ENCODE measurements at regions not wholly inside any gene's neighbourhood (a gene's known extent, or its start where the extent isn't known, plus 50 kb on each side); places are given as distances from the start of the nearest gene placed in this dataset.
A peak's percentile ranks its signal among the peaks of the same experiment; 100 is the strongest.

- Histone ChIP-seq H3K9me3 (ENCODE audit: control insufficient read depth in 5 of 5, low read length in 5 of 5) (no peaks in the 10 kb centered on the region), H3K9ac (ENCODE audit: low read length in 5 of 5) (no peak overlapping the region), H3K27ac (ENCODE audit: low read depth, low read length) (no peak overlapping the region), H3K27me3 (ENCODE audit: control insufficient read depth in 5 of 5, insufficient read depth in 4 of 5, low read length in 5 of 5) (no peaks in the 10 kb centered on the region), H3K4me1 (ENCODE audit: control insufficient read depth in 5 of 5, insufficient read depth in 5 of 5, low read length in 5 of 5) (peaks cover 0 to 25% (median 15%) of the 10 kb centered on the region in 5 donors), H3K36me3 (ENCODE audit: control insufficient read depth in 5 of 5, insufficient read depth in 5 of 5, low read length in 5 of 5) (no peaks in the 10 kb centered on the region), H3K4me3 (ENCODE audit: low read depth in 1 of 5, low read length in 5 of 5) (no peak overlapping the region)
Measured at GRCh38 chr10:4347397-4347796, 478.6 kb upstream of the AKR1E2 start.

GRCh38 chr10:4345877-4346646, 479.9 kb upstream of the AKR1E2 start:
- Histone ChIP-seq H3K9ac (ENCODE audit: low read length in 5 of 5) (no peak overlapping the region), H3K4me3 (ENCODE audit: low read depth in 1 of 5, low read length in 5 of 5) (no peak overlapping the region), H3K9me3 (ENCODE audit: control insufficient read depth in 5 of 5, low read length in 5 of 5) (no peaks in the 10 kb centered on the region), H3K27me3 (ENCODE audit: control insufficient read depth in 5 of 5, insufficient read depth in 4 of 5, low read length in 5 of 5) (no peaks in the 10 kb centered on the region), H3K4me1 (ENCODE audit: control insufficient read depth in 5 of 5, insufficient read depth in 5 of 5, low read length in 5 of 5) (peaks cover 0 to 21% (median 15%) of the 10 kb centered on the region in 5 donors), H3K36me3 (ENCODE audit: control insufficient read depth in 5 of 5, insufficient read depth in 5 of 5, low read length in 5 of 5) (no peaks in the 10 kb centered on the region), H3K27ac (ENCODE audit: low read depth, low read length) (peak overlapping the region; percentile 50)

GRCh38 chr10:4344492-4344994, 481.5 kb upstream of the AKR1E2 start:
- no peak overlapping the region for H3K4me3 ChIP-seq (ENCODE audit: low read depth in 1 of 5, low read length in 5 of 5)
- no peak overlapping the region for H3K9ac ChIP-seq (ENCODE audit: low read length in 5 of 5)
- no peaks in the 10 kb centered on the region for H3K9me3 ChIP-seq (ENCODE audit: control insufficient read depth in 5 of 5, low read length in 5 of 5)
- H3K27ac ChIP-seq (ENCODE audit: low read depth, low read length): no peak overlapping the region
- H3K36me3 ChIP-seq (ENCODE audit: control insufficient read depth in 5 of 5, insufficient read depth in 5 of 5, low read length in 5 of 5): no peaks in the 10 kb centered on the region
- H3K27me3 ChIP-seq (ENCODE audit: control insufficient read depth in 5 of 5, insufficient read depth in 4 of 5, low read length in 5 of 5): no peaks in the 10 kb centered on the region
- H3K4me1 ChIP-seq (ENCODE audit: control insufficient read depth in 5 of 5, insufficient read depth in 5 of 5, low read length in 5 of 5): peaks cover 0 to 21% (median 15%) of the 10 kb centered on the region in 5 donors

DNA sequence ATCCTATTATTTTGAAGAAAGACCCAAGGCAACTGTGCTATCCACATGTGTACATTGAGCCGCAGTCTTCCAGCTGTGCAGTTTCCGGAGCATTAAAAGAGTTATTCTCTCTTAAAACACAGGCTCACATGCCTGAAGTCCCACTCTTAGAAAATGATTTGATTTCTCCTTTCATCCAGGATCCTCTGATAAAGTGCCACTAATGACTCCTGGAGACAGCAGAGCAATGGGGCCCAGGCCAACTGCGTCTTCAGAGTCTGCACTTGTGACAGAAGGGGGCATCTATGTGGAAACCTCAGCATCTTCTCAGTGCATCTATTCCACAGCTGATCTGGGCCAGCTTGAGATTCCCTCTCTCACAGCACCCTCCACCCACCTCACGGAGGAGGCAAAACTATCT, 482.1 kb upstream of the AKR1E2 start:
- no peak overlapping the region for H3K27ac ChIP-seq (ENCODE audit: low read depth, low read length)
- peaks cover 0 to 25% (median 15%) of the 10 kb centered on the region in 5 donors for H3K4me1 ChIP-seq (ENCODE audit: control insufficient read depth in 5 of 5, insufficient read depth in 5 of 5, low read length in 5 of 5)

GRCh38 chr10:4343091-4343490, 482.9 kb upstream of the AKR1E2 start:
- Histone ChIP-seq H3K27me3 (ENCODE audit: control insufficient read depth in 5 of 5, insufficient read depth in 4 of 5, low read length in 5 of 5) (no peaks in the 10 kb centered on the region), H3K4me3 (ENCODE audit: low read depth in 1 of 5, low read length in 5 of 5) (no peak overlapping the region), H3K9ac (ENCODE audit: low read length in 5 of 5) (no peak overlapping the region), H3K36me3 (ENCODE audit: control insufficient read depth in 5 of 5, insufficient read depth in 5 of 5, low read length in 5 of 5) (no peaks in the 10 kb centered on the region), H3K9me3 (ENCODE audit: control insufficient read depth in 5 of 5, low read length in 5 of 5) (no peaks in the 10 kb centered on the region), H3K4me1 (ENCODE audit: control insufficient read depth in 5 of 5, insufficient read depth in 5 of 5, low read length in 5 of 5) (peaks cover 0 to 25% (median 15%) of the 10 kb centered on the region in 5 donors), H3K27ac (ENCODE audit: low read depth, low read length) (no peak overlapping the region)

More for the DNA sequence above, 482.1 kb upstream of the AKR1E2 start:
- Histone ChIP-seq H3K9ac (ENCODE audit: low read length in 5 of 5) (no peak overlapping the region), H3K36me3 (ENCODE audit: control insufficient read depth in 5 of 5, insufficient read depth in 5 of 5, low read length in 5 of 5) (no peaks in the 10 kb centered on the region), H3K4me3 (ENCODE audit: low read depth in 1 of 5, low read length in 5 of 5) (no peak overlapping the region), H3K9me3 (ENCODE audit: control insufficient read depth in 5 of 5, low read length in 5 of 5) (no peaks in the 10 kb centered on the region), H3K27me3 (ENCODE audit: control insufficient read depth in 5 of 5, insufficient read depth in 4 of 5, low read length in 5 of 5) (no peaks in the 10 kb centered on the region)

GRCh38 chr10:4338768-4339167, 487.2 kb upstream of the AKR1E2 start:
- Histone ChIP-seq H3K36me3 (ENCODE audit: control insufficient read depth in 5 of 5, insufficient read depth in 5 of 5, low read length in 5 of 5) (no peaks in the 10 kb centered on the region), H3K27me3 (ENCODE audit: control insufficient read depth in 5 of 5, insufficient read depth in 4 of 5, low read length in 5 of 5) (no peaks in the 10 kb centered on the region), H3K9ac (ENCODE audit: low read length in 5 of 5) (no peak overlapping the region), H3K9me3 (ENCODE audit: control insufficient read depth in 5 of 5, low read length in 5 of 5) (peaks cover 0 to 4% (median 0%) of the 10 kb centered on the region in 5 donors), H3K4me1 (ENCODE audit: control insufficient read depth in 5 of 5, insufficient read depth in 5 of 5, low read length in 5 of 5) (peaks cover 0 to 6% (median 0%) of the 10 kb centered on the region in 5 donors), H3K27ac (ENCODE audit: low read depth, low read length) (no peak overlapping the region), H3K4me3 (ENCODE audit: low read depth in 1 of 5, low read length in 5 of 5) (no peak overlapping the region)

GRCh38 chr10:4337563-4337962, 488.4 kb upstream of the AKR1E2 start:
- Histone ChIP-seq H3K36me3 (ENCODE audit: control insufficient read depth in 5 of 5, insufficient read depth in 5 of 5, low read length in 5 of 5) (no peaks in the 10 kb centered on the region), H3K4me1 (ENCODE audit: control insufficient read depth in 5 of 5, insufficient read depth in 5 of 5, low read length in 5 of 5) (peaks cover 0 to 6% (median 0%) of the 10 kb centered on the region in 5 donors), H3K27me3 (ENCODE audit: control insufficient read depth in 5 of 5, insufficient read depth in 4 of 5, low read length in 5 of 5) (no peaks in the 10 kb centered on the region), H3K27ac (ENCODE audit: low read depth, low read length) (no peak overlapping the region), H3K9me3 (ENCODE audit: control insufficient read depth in 5 of 5, low read length in 5 of 5) (peaks cover 0 to 8% (median 0%) of the 10 kb centered on the region in 5 donors), H3K4me3 (ENCODE audit: low read depth in 1 of 5, low read length in 5 of 5) (no peak overlapping the region), H3K9ac (ENCODE audit: low read length in 5 of 5) (no peak overlapping the region)

GRCh38 chr10:4334871-4335270, 491.1 kb upstream of the AKR1E2 start:
- H3K27me3 ChIP-seq (ENCODE audit: control insufficient read depth in 5 of 5, insufficient read depth in 4 of 5, low read length in 5 of 5): no peaks in the 10 kb centered on the region
- H3K4me1 ChIP-seq (ENCODE audit: control insufficient read depth in 5 of 5, insufficient read depth in 5 of 5, low read length in 5 of 5): peaks cover 0 to 6% (median 4%) of the 10 kb centered on the region in 5 donors
- H3K4me3 ChIP-seq (ENCODE audit: low read depth in 1 of 5, low read length in 5 of 5): no peak overlapping the region
- peaks cover 0 to 9% (median 0%) of the 10 kb centered on the region in 5 donors for H3K9me3 ChIP-seq (ENCODE audit: control insufficient read depth in 5 of 5, low read length in 5 of 5)
- no peak overlapping the region for H3K27ac ChIP-seq (ENCODE audit: low read depth, low read length)
- no peaks in the 10 kb centered on the region for H3K36me3 ChIP-seq (ENCODE audit: control insufficient read depth in 5 of 5, insufficient read depth in 5 of 5, low read length in 5 of 5)
- H3K9ac ChIP-seq (ENCODE audit: low read length in 5 of 5): no peak overlapping the region

DNA sequence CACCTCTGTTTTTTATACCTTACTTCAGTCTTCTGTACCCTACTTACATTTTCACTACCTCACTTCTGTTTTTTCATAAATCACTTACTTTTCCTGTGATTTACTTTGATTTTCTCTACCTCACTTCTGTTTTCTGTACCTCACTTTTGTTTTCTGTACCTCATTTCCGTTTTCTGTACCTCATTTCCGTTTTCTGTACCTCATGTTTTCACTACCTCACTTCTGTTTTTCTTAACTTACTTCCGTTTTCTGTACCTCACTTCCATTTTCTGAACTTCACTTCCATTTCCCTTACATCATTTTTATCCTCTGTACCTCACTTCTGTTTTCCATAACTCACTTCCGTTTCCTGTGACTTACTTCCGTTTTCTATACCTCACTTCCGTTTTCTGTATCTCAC, 492.0 kb upstream of the AKR1E2 start:
- H3K27me3 ChIP-seq (ENCODE audit: control insufficient read depth in 5 of 5, insufficient read depth in 4 of 5, low read length in 5 of 5): no peaks in the 10 kb centered on the region
- H3K9me3 ChIP-seq (ENCODE audit: control insufficient read depth in 5 of 5, low read length in 5 of 5): peaks cover 0 to 9% (median 0%) of the 10 kb centered on the region in 5 donors
- H3K4me1 ChIP-seq (ENCODE audit: control insufficient read depth in 5 of 5, insufficient read depth in 5 of 5, low read length in 5 of 5): peaks cover 0 to 6% (median 0%) of the 10 kb centered on the region in 5 donors
- peak overlapping the region; percentile 20 for H3K27ac ChIP-seq (ENCODE audit: low read depth, low read length)
- no peak overlapping the region for H3K4me3 ChIP-seq (ENCODE audit: low read depth in 1 of 5, low read length in 5 of 5)
- no peak overlapping the region for H3K9ac ChIP-seq (ENCODE audit: low read length in 5 of 5)
- no peaks in the 10 kb centered on the region for H3K36me3 ChIP-seq (ENCODE audit: control insufficient read depth in 5 of 5, insufficient read depth in 5 of 5, low read length in 5 of 5)

DNA sequence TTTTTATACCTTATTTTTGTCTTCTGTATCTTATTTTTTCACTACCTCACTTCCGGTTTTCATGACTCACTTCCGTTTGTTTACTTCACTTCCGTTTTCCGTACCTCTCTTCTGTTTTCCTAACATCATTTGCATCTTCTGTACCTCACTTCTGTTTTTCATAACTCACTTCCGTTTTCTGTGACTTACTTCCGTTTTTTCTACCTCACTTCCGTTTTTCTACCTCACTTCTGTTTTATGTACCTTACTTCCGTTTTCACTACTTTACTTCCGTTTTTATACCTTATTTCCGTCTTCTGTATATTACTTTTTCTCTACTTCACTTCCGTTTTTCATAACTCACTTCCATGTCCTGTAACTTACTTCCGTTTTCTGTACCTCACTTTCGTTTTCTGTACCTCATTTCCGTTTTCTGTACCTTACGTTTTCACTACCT, 492.5 kb upstream of the AKR1E2 start:
- Histone ChIP-seq H3K9me3 (ENCODE audit: control insufficient read depth in 5 of 5, low read length in 5 of 5) (peaks cover 0 to 9% (median 0%) of the 10 kb centered on the region in 5 donors), H3K9ac (ENCODE audit: low read length in 5 of 5) (no peak overlapping the region), H3K4me1 (ENCODE audit: control insufficient read depth in 5 of 5, insufficient read depth in 5 of 5, low read length in 5 of 5) (peaks cover 0 to 6% (median 0%) of the 10 kb centered on the region in 5 donors), H3K36me3 (ENCODE audit: control insufficient read depth in 5 of 5, insufficient read depth in 5 of 5, low read length in 5 of 5) (no peaks in the 10 kb centered on the region), H3K27me3 (ENCODE audit: control insufficient read depth in 5 of 5, insufficient read depth in 4 of 5, low read length in 5 of 5) (no peaks in the 10 kb centered on the region), H3K27ac (ENCODE audit: low read depth, low read length) (peak overlapping the region; percentile 20), H3K4me3 (ENCODE audit: low read depth in 1 of 5, low read length in 5 of 5) (no peak overlapping the region)
